Keratinocyte (primary cell): ENCODE measurements at regions not wholly inside any gene's neighbourhood (a gene's known extent, or its start where the extent isn't known, plus 50 kb on each side); places are given as distances from the start of the nearest gene placed in this dataset.
A peak's percentile ranks its signal among the peaks of the same experiment; 100 is the strongest.

Source experiments
- DNase-seq: peaks from one replicate; pipeline ENCODE4 v3.0.0-alpha.2; 2011; ENCODE audit warnings: low read depth, missing footprints, low spot score
- FAIRE-seq: peaks from 2 replicates; lab custom pipeline; 2011; peaks lifted over from hg19 to GRCh38; lab: Jason Lieb, UNC
- H2AFZ ChIP-seq: 2 replicates; pipeline ENCODE4 v1.6.0; 2012; ENCODE audit warnings: low read length, control low read depth, inconsistent platforms; ENCODE audit not compliant: control insufficient read depth
- H3K27ac ChIP-seq: 2 replicates; pipeline ENCODE4 v1.5.1; 2011; ENCODE audit warnings: low read length; ENCODE audit not compliant: control insufficient read depth, insufficient read depth
- H3K27me3 ChIP-seq: 3 replicates; pipeline ENCODE4 v1.6.0; 2011; ENCODE audit warnings: low read length; ENCODE audit not compliant: control insufficient read depth, insufficient read depth; ENCODE audit errors: extremely low read depth
- H3K36me3 ChIP-seq, 2 experiments: 2 replicates in 1 of 2; 3 replicates in 1 of 2; pipeline ENCODE4 v1.5.1; 2011; ENCODE audit warnings: low read length in 2 of 2, mild to moderate bottlenecking in 1 of 2; ENCODE audit not compliant: control insufficient read depth in 2 of 2, insufficient read depth in 2 of 2; ENCODE audit errors: extremely low read depth in 1 of 2
- H3K4me1 ChIP-seq: 3 replicates; pipeline ENCODE4 v1.5.1; 2011; ENCODE audit warnings: low read length; ENCODE audit not compliant: control insufficient read depth, insufficient read depth; ENCODE audit errors: extremely low read depth
- H3K4me2 ChIP-seq: 3 replicates; pipeline ENCODE4 v1.6.0; 2011; ENCODE audit warnings: low read depth, low read length; ENCODE audit not compliant: control insufficient read depth, insufficient read depth; ENCODE audit errors: extremely low read depth
- H3K4me3 ChIP-seq, 3 experiments: fragments of 200-600 bp in 1 of 3; sonication (generic) in 1 of 3; 2 replicates in 2 of 3; 3 replicates in 1 of 3; pipeline ENCODE4 v1.5.1; 2011 to 2016; ENCODE audit warnings: low read length in 3 of 3, mild to moderate bottlenecking in 3 of 3, control low read depth in 2 of 3, inconsistent platforms in 1 of 3, low read depth in 1 of 3, mixed read lengths in 1 of 3, mixed run types in 1 of 3, moderate library complexity in 1 of 3; ENCODE audit not compliant: control insufficient read depth in 2 of 3, insufficient read depth in 2 of 3; ENCODE audit errors: extremely low read depth in 1 of 3
- H3K79me2 ChIP-seq: 2 replicates; pipeline ENCODE4 v1.6.0; 2012; ENCODE audit warnings: low read length; ENCODE audit not compliant: control insufficient read depth, insufficient read depth
- H3K9ac ChIP-seq: 3 replicates; pipeline ENCODE4 v1.6.0; 2011; ENCODE audit warnings: low read length; ENCODE audit not compliant: control insufficient read depth, insufficient read depth; ENCODE audit errors: extremely low read depth
- H3K9me1 ChIP-seq: 3 replicates; pipeline ENCODE4 v1.6.0; 2011; ENCODE audit warnings: low read length; ENCODE audit not compliant: control insufficient read depth, insufficient read depth; ENCODE audit errors: extremely low read depth
- H3K9me3 ChIP-seq: 2 replicates; pipeline ENCODE4 v1.5.1; 2012; ENCODE audit warnings: low read depth, low read length; ENCODE audit not compliant: control insufficient read depth
- H4K20me1 ChIP-seq: 3 replicates; pipeline ENCODE4 v1.6.0; 2011; ENCODE audit warnings: low read length; ENCODE audit not compliant: control insufficient read depth, insufficient read depth; ENCODE audit errors: extremely low read depth
- EZH2 ChIP-seq: IDR thresholded peaks from one replicate; pipeline ENCODE4 v1.6.1; 2012; ENCODE audit warnings: inconsistent platforms, mild to moderate bottlenecking, low read length, moderate library complexity
- dilution Hi-C: fragments of 300-500 bp; cut with MboI; formaldehyde crosslinking; loops from one replicate; pipeline ENCODE4 v1.7.0; 2020; ENCODE audit warnings: low sequenced_read_pairs; ENCODE audit not compliant: extremely low pct_ligation_motif_present
- TF ChIP-seq, protein P1 (sequence below), 3 experiments: IDR thresholded peaks in 1 of 3; conservative IDR thresholded peaks in 1 of 3; optimal IDR thresholded peaks in 1 of 3; 2 replicates in 2 of 3; 3 replicates in 1 of 3; pipeline versions ENCODE3 to v1.5.1; 2011; ENCODE audit warnings: low read length in 3 of 3, mild to moderate bottlenecking in 3 of 3, moderate library complexity in 2 of 3, control low read depth in 1 of 3, inconsistent platforms in 1 of 3; ENCODE audit not compliant: insufficient read depth in 2 of 3; ENCODE audit errors: extremely low read depth in 1 of 3

DNA sequence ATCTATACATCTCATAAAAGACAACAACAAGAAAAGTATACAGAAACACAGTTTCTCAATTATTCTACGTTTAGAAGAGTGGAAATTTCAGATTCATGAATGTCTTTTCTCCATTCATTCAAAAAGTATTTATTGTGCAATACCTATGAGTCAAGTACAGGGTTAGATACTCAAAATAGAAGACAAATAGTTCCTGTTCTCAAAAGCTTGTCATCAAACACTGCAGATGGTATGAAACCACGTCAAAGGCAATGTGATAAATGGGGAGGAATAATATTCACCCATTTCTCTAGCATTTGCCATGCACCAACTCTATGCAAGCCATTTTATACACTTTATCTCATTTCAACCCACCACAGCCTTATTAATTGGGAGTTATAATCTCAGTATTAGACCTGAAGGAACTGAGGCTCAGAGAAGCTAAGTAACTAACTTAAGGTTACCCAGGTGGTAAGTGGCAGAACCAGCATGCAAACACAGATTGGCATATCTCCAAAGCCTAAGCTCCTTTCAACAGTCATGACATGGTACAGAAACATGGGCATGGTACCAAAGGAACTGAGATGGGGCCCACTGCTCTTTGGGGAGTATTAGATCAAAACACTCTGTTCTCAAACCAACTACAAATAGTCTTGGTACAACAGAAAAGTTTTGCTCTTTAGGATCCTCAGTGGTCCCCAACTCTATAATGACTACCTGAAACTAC is 67.2 kb upstream of the NPAS2 start:
- peak overlapping the region; percentile 64 for H3K4me2 ChIP-seq
- H3K9me1 ChIP-seq, result no peaks in the 10 kb centered on the region
- peak overlapping the region; percentile 83 for H3K27ac ChIP-seq
- no peak overlapping the region for H2AFZ ChIP-seq
- no peak overlapping the region for H3K9ac ChIP-seq
- H3K27me3 ChIP-seq, result no peaks in the 10 kb centered on the region
- dilution Hi-C loops, result no loop called here
- TF ChIP-seq, protein P1, sequence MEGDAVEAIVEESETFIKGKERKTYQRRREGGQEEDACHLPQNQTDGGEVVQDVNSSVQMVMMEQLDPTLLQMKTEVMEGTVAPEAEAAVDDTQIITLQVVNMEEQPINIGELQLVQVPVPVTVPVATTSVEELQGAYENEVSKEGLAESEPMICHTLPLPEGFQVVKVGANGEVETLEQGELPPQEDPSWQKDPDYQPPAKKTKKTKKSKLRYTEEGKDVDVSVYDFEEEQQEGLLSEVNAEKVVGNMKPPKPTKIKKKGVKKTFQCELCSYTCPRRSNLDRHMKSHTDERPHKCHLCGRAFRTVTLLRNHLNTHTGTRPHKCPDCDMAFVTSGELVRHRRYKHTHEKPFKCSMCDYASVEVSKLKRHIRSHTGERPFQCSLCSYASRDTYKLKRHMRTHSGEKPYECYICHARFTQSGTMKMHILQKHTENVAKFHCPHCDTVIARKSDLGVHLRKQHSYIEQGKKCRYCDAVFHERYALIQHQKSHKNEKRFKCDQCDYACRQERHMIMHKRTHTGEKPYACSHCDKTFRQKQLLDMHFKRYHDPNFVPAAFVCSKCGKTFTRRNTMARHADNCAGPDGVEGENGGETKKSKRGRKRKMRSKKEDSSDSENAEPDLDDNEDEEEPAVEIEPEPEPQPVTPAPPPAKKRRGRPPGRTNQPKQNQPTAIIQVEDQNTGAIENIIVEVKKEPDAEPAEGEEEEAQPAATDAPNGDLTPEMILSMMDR (optimal IDR thresholded peaks at IDR 0.05 in 1 of 3, IDR thresholded peaks at IDR 0.05 in 1 of 3, conservative IDR thresholded peaks at IDR 0.05 in 1 of 3; ENCODE audit: extremely low read depth in 1 of 3, insufficient read depth in 2 of 3, low read length in 3 of 3), result no peak
- TF ChIP-seq EZH2, result no peak
- peaks cover 56% of the 10 kb centered on the region for H3K4me1 ChIP-seq
- no peaks in the 10 kb centered on the region for H3K9me3 ChIP-seq
- H3K4me3 ChIP-seq, result no peak overlapping the region
- no peaks in the 10 kb centered on the region for H3K36me3 ChIP-seq
- no peaks in the 10 kb centered on the region for H4K20me1 ChIP-seq
- DNase-seq, result no peak
- H3K79me2 ChIP-seq, result no peaks in the 10 kb centered on the region
- FAIRE-seq, result peak; percentile 88

DNA sequence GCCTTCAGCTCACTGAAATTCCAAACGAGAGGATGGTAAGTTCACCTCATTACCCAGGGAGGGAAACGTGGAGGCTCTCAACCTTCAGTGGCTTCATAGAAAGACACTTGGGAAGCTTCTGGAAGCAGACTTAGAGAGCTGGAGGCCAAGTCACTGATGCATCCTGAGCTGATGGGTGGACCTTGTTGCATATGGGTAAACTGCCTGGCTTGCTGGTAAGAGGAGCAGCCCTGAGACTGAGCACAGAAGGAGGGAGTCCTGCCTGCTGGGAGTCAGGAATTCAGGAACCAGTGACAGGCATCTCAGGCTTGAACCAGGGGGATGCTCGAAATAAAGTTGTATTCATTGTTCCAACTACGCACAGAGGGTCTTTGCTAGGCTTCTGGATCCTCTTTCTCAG is 66.5 kb upstream of the NPAS2 start:
- H3K4me1 ChIP-seq, result peaks cover 60% of the 10 kb centered on the region
- DNase-seq (no peak), FAIRE-seq (no peak)
- no peaks in the 10 kb centered on the region for H4K20me1 ChIP-seq
- H3K9me1 ChIP-seq, result no peaks in the 10 kb centered on the region
- dilution Hi-C loops, result no loop called here
- H3K4me2 ChIP-seq, result peak overlapping the region; percentile 45
- no peaks in the 10 kb centered on the region for H3K36me3 ChIP-seq
- TF ChIP-seq, protein P1 (optimal IDR thresholded peaks at IDR 0.05 in 1 of 3, IDR thresholded peaks at IDR 0.05 in 1 of 3, conservative IDR thresholded peaks at IDR 0.05 in 1 of 3; ENCODE audit: extremely low read depth in 1 of 3, insufficient read depth in 2 of 3, low read length in 3 of 3), result no peak
- no peak for TF ChIP-seq EZH2
- no peak overlapping the region for H2AFZ ChIP-seq
- no peaks in the 10 kb centered on the region for H3K27me3 ChIP-seq
- H3K9ac ChIP-seq, result no peak overlapping the region
- H3K27ac ChIP-seq, result peak overlapping the region; percentile 83
- no peak overlapping the region for H3K4me3 ChIP-seq
- H3K79me2 ChIP-seq, result no peaks in the 10 kb centered on the region
- no peaks in the 10 kb centered on the region for H3K9me3 ChIP-seq
